NCI-H82 (cell line): ENCODE measurements at regions not wholly inside any gene's neighbourhood (a gene's known extent, or its start where the extent isn't known, plus 50 kb on each side); places are given as distances from the start of the nearest gene placed in this dataset.
"Not testable (repeated sequence)": the region's sequence is repeated elsewhere in the genome, so short reads cannot be mapped to it uniquely, and the experiment has no call there.

Source experiments
- DNase-seq: peaks from one replicate; lab custom pipeline; 2025; lab: John Stamatoyannopoulos, UW

- no peak for DNase-seq
Measured at GRCh38 chr6:12348530-12349511, 58.7 kb downstream of the EDN1 start.

- DNase-seq = no peak
Measured at GRCh38 chr6:12350644-12351170, 60.5 kb downstream of the EDN1 start.

GRCh38 chr6:12351672-12352071 is 61.5 kb downstream of the EDN1 start:
- no peak for DNase-seq

GRCh38 chr6:12353731-12354130 is 63.6 kb downstream of the EDN1 start:
- DNase-seq = no peak

- no peak for DNase-seq
Measured at GRCh38 chr6:12354499-12354898, 64.3 kb downstream of the EDN1 start.

- no peak for DNase-seq
Measured at GRCh38 chr6:12355354-12355753, 65.2 kb downstream of the EDN1 start.

GRCh38 chr6:12356431-12356830 is 66.3 kb downstream of the EDN1 start:
- DNase-seq = no peak

GRCh38 chr6:12356983-12357972 is 67.1 kb downstream of the EDN1 start:
- no peak for DNase-seq

GRCh38 chr6:12359036-12359435 is 68.9 kb downstream of the EDN1 start:
- DNase-seq = no peak

- no peak for DNase-seq
Measured at GRCh38 chr6:12361042-12361765, 71.0 kb downstream of the EDN1 start.

- DNase-seq = not testable (repeated sequence)
Measured at GRCh38 chr6:12363277-12363650, 73.1 kb downstream of the EDN1 start.

- no peak for DNase-seq
Measured at GRCh38 chr6:12363651-12364381, 73.7 kb downstream of the EDN1 start.

GRCh38 chr6:12364621-12365020 is 74.5 kb downstream of the EDN1 start:
- no peak for DNase-seq

- no peak for DNase-seq
Measured at GRCh38 chr6:12366731-12367130, 76.6 kb downstream of the EDN1 start.

GRCh38 chr6:12367412-12367811 is 77.3 kb downstream of the EDN1 start:
- DNase-seq = no peak

- no peak for DNase-seq
Measured at GRCh38 chr6:12369355-12369754, 79.2 kb downstream of the EDN1 start.

GRCh38 chr6:12369781-12370262 is 79.7 kb downstream of the EDN1 start:
- no peak for DNase-seq

- DNase-seq = no peak
Measured at GRCh38 chr6:12371151-12371550, 81.0 kb downstream of the EDN1 start.

GRCh38 chr6:12371641-12372146 is 81.5 kb downstream of the EDN1 start:
- no peak for DNase-seq

- DNase-seq = no peak
Measured at GRCh38 chr6:12379181-12379580, 89.0 kb downstream of the EDN1 start.

- peak; percentile 28 for DNase-seq
Measured at GRCh38 chr6:12381587-12381986, 91.4 kb downstream of the EDN1 start.
